Loucy (cell line): ENCODE measurements at regions not wholly inside any gene's neighbourhood (a gene's known extent, or its start where the extent isn't known, plus 50 kb on each side); places are given as distances from the start of the nearest gene placed in this dataset.

Experiments
- EZH2phosphoT487 ChIP-seq: fragments of 200-600 bp; IDR thresholded peaks from 2 replicates; pipeline ENCODE4 v1.6.1; 2018; ENCODE audit warnings: antibody characterized with exemption, mild to moderate bottlenecking, moderate library complexity, borderline replicate concordance
- TF ChIP-seq, protein P1 (sequence below): fragments of 200-600 bp; sonication (generic); conservative IDR thresholded peaks from 2 replicates; pipeline ENCODE4 v1.5.1; 2014; ENCODE audit warnings: mild to moderate bottlenecking, antibody characterized with exemption, low read length

GRCh38 chr17:59505610-59506276 is 59.7 kb upstream of the DHX40 start:
- TF ChIP-seq, protein P1, sequence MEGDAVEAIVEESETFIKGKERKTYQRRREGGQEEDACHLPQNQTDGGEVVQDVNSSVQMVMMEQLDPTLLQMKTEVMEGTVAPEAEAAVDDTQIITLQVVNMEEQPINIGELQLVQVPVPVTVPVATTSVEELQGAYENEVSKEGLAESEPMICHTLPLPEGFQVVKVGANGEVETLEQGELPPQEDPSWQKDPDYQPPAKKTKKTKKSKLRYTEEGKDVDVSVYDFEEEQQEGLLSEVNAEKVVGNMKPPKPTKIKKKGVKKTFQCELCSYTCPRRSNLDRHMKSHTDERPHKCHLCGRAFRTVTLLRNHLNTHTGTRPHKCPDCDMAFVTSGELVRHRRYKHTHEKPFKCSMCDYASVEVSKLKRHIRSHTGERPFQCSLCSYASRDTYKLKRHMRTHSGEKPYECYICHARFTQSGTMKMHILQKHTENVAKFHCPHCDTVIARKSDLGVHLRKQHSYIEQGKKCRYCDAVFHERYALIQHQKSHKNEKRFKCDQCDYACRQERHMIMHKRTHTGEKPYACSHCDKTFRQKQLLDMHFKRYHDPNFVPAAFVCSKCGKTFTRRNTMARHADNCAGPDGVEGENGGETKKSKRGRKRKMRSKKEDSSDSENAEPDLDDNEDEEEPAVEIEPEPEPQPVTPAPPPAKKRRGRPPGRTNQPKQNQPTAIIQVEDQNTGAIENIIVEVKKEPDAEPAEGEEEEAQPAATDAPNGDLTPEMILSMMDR = no peak
- no peak for TF ChIP-seq EZH2phosphoT487
